SK-N-SH treated with all-trans-retinoic acid at 6 μM for 48 hours (cell line): ENCODE measurements at regions not wholly inside any gene's neighbourhood (a gene's known extent, or its start where the extent isn't known, plus 50 kb on each side); places are given as distances from the start of the nearest gene placed in this dataset.

Source experiments
- ATAC-seq: fragments of 200-7000 bp; cut with Tn5 transposase; 3 replicates; pipeline ENCODE4 v1.9.1; 2020; ENCODE audit warnings: mild to moderate bottlenecking, moderate library complexity
- BACH2 ChIP-seq: fragments of 250-450 bp; sonication (Bioruptor Pico); IDR thresholded peaks from 2 replicates; pipeline ENCODE4 v1.9.0; 2021; ENCODE audit warnings: mild to moderate bottlenecking, borderline replicate concordance
- CREB5 ChIP-seq: fragments of 250-450 bp; sonication (Bioruptor Pico); IDR thresholded peaks from 2 replicates; pipeline ENCODE4 v1.5.1; 2020; ENCODE audit warnings: low read depth, mild to moderate bottlenecking, moderate library complexity
- CSDC2 ChIP-seq: fragments of 250-450 bp; sonication (Bioruptor Pico); IDR thresholded peaks from 2 replicates; pipeline ENCODE4 v1.5.0; 2020; ENCODE audit warnings: mild to moderate bottlenecking, moderate library complexity
- CSRNP3 ChIP-seq: fragments of 250-450 bp; sonication (Bioruptor Pico); IDR thresholded peaks from 2 replicates; pipeline ENCODE4 v1.5.1; 2021; ENCODE audit warnings: mild to moderate bottlenecking, moderate library complexity
- ESRRG ChIP-seq: fragments of 250-450 bp; sonication (Bioruptor Pico); IDR thresholded peaks from 2 replicates; pipeline ENCODE4 v1.6.1; 2021; ENCODE audit warnings: mild to moderate bottlenecking
- ISL1 ChIP-seq: fragments of 250-450 bp; sonication (Bioruptor Pico); IDR thresholded peaks from 2 replicates; pipeline ENCODE4 v2.1.2; 2022; ENCODE audit warnings: mild to moderate bottlenecking, moderate library complexity
- OSR1 ChIP-seq: fragments of 250-450 bp; sonication (Bioruptor Pico); IDR thresholded peaks from 2 replicates; pipeline ENCODE4 v1.8.0; 2022; ENCODE audit warnings: moderate library complexity, mild to moderate bottlenecking, inconsistent platforms
- PATZ1 ChIP-seq: fragments of 250-450 bp; sonication (Bioruptor Pico); IDR thresholded peaks from 2 replicates; pipeline ENCODE4 v1.8.0; 2020; ENCODE audit warnings: mild to moderate bottlenecking, moderate library complexity, borderline replicate concordance
- POU6F1 ChIP-seq: fragments of 250-450 bp; sonication (Bioruptor Pico); IDR thresholded peaks from 2 replicates; pipeline ENCODE4 v1.8.0; 2021; ENCODE audit warnings: low read depth, mild to moderate bottlenecking, moderate library complexity, borderline replicate concordance
- PPARA ChIP-seq: fragments of 250-450 bp; sonication (Bioruptor Pico); IDR thresholded peaks from 2 replicates; pipeline ENCODE4 v1.5.0; 2020; ENCODE audit warnings: mild to moderate bottlenecking, borderline replicate concordance
- RARB ChIP-seq: fragments of 250-450 bp; sonication (Bioruptor Pico); IDR thresholded peaks from 2 replicates; pipeline ENCODE4 v1.8.0; 2021; ENCODE audit warnings: mild to moderate bottlenecking, moderate library complexity
- TCF4 ChIP-seq: fragments of 250-450 bp; sonication (Bioruptor Pico); IDR thresholded peaks from 2 replicates; pipeline ENCODE4 v1.8.0; 2021; ENCODE audit warnings: mild to moderate bottlenecking, moderate library complexity, borderline replicate concordance
- TOX ChIP-seq: fragments of 250-450 bp; sonication (Bioruptor Pico); IDR thresholded peaks from 2 replicates; pipeline ENCODE4 v1.8.0; 2021; ENCODE audit warnings: mild to moderate bottlenecking, moderate library complexity, borderline replicate concordance
- TSHZ2 ChIP-seq: fragments of 250-450 bp; sonication (Bioruptor Pico); IDR thresholded peaks from 2 replicates; pipeline ENCODE4 v1.5.0; 2020; ENCODE audit warnings: mild to moderate bottlenecking, moderate library complexity
- ZC3H10 ChIP-seq: fragments of 250-450 bp; sonication (Bioruptor Pico); IDR thresholded peaks from 2 replicates; pipeline ENCODE4 v1.5.1; 2021; ENCODE audit warnings: mild to moderate bottlenecking, moderate library complexity
- ZFP3 ChIP-seq: fragments of 250-450 bp; sonication (Bioruptor Pico); IDR thresholded peaks from 2 replicates; pipeline ENCODE4 v1.5.0; 2020; ENCODE audit warnings: mild to moderate bottlenecking, moderate library complexity
- ZFP30 ChIP-seq: fragments of 450-650 bp; formaldehyde crosslinking; IDR thresholded peaks from 2 replicates; pipeline ENCODE4 v1.5.0; 2022; ENCODE audit warnings: mild to moderate bottlenecking, moderate library complexity
- ZNF565 ChIP-seq: fragments of 450-650 bp; formaldehyde crosslinking; conservative IDR thresholded peaks from 2 replicates; pipeline ENCODE4 v1.5.0; 2020; ENCODE audit warnings: low read depth, mild to moderate bottlenecking, moderate library complexity
- ZNF70 ChIP-seq: fragments of 450-650 bp; formaldehyde crosslinking; IDR thresholded peaks from 2 replicates; pipeline ENCODE4 v1.5.0; 2020; ENCODE audit warnings: mild to moderate bottlenecking, moderate library complexity
- ZNF8 ChIP-seq: fragments of 450-650 bp; formaldehyde crosslinking; IDR thresholded peaks from 2 replicates; pipeline ENCODE4 v1.5.0; 2020; ENCODE audit warnings: mild to moderate bottlenecking, moderate library complexity

GRCh38 chr10:128476845-128477244 lies 350.6 kb upstream of the MKI67 start:
- ATAC-seq = no peak
- TF ChIP-seq ZNF70 (no peak), POU6F1 (CRISPR knock-in tag) (no peak), CSDC2 (CRISPR knock-in tag) (no peak), CREB5 (CRISPR knock-in tag) (no peak), CSRNP3 (CRISPR knock-in tag) (no peak), TSHZ2 (CRISPR knock-in tag) (no peak), PATZ1 (CRISPR knock-in tag) (no peak), TOX (CRISPR knock-in tag) (no peak), ESRRG (CRISPR knock-in tag) (no peak), ISL1 (CRISPR knock-in tag) (no peak), ZFP3 (CRISPR knock-in tag) (no peak), RARB (CRISPR knock-in tag) (no peak), ZFP30 (CRISPR knock-in tag) (no peak), TCF4 (CRISPR knock-in tag) (no peak), ZNF565 (no peak), ZNF8 (CRISPR knock-in tag) (no peak), BACH2 (no peak), PPARA (no peak)

GRCh38 chr10:128480601-128481000 lies 354.4 kb upstream of the MKI67 start:
- TF ChIP-seq TOX (CRISPR knock-in tag) (no peak), PPARA (no peak), PATZ1 (CRISPR knock-in tag) (no peak), TSHZ2 (CRISPR knock-in tag) (no peak), ISL1 (CRISPR knock-in tag) (no peak), ZC3H10 (CRISPR knock-in tag) (no peak), ZNF565 (no peak), RARB (CRISPR knock-in tag) (no peak), POU6F1 (CRISPR knock-in tag) (no peak), OSR1 (CRISPR knock-in tag) (no peak), ZNF8 (CRISPR knock-in tag) (no peak), ZNF70 (no peak), BACH2 (no peak), TCF4 (CRISPR knock-in tag) (no peak), ZFP3 (CRISPR knock-in tag) (no peak), ZFP30 (CRISPR knock-in tag) (no peak), ESRRG (CRISPR knock-in tag) (no peak), CSRNP3 (CRISPR knock-in tag) (no peak)
- no peak for ATAC-seq
